ENCODE measurements at regions not wholly inside any gene's neighbourhood (a gene's known extent, or its start where the extent isn't known, plus 50 kb on each side); places are given as distances from the start of the nearest gene placed in this dataset.

- ATAC-seq = no peak
- H3K27ac ChIP-seq = no peak overlapping the region
- CTCF ChIA-PET = interaction anchor here (2.6 kb wide), 1 partner anchor 11 kb away, joined by 8 read pairs; no protein-coding TSS in a partner anchor
These were observed 69.1 kb upstream of the SLC22A23 start for GRCh38 chr6:3525915-3526314.

GRCh38 chr6:3524456-3524855, 67.6 kb upstream of the SLC22A23 start:
- Histone ChIP-seq H3K27ac (no peak overlapping the region), H3K4me2 (no peak overlapping the region), H3K9me3 (no peaks in the 10 kb centered on the region), H3K4me1 (peaks cover 29% of the 10 kb centered on the region), H3K4me3 (no peak overlapping the region)
- FAIRE-seq = no peak
- DNase-seq (ENCODE audit: low read depth in 1 of 2, low spot score in 1 of 2) = no peak
- TF ChIP-seq NR3C1 (IDR thresholded peaks at IDR 0.05) (no peak), E2F6 (IDR thresholded peaks at IDR 0.05; ENCODE audit: borderline replicate concordance, low read depth) (no peak), RFX5 (IDR thresholded peaks at IDR 0.05) (no peak), FOXS1 (CRISPR knock-in tag; IDR thresholded peaks at IDR 0.05) (no peak), MAX (IDR thresholded peaks at IDR 0.05) (no peak), EP300 (IDR thresholded peaks at IDR 0.05) (no peak), NPAS2 (CRISPR knock-in tag; IDR thresholded peaks at IDR 0.05; ENCODE audit: borderline replicate concordance) (no peak), EHF (CRISPR knock-in tag; IDR thresholded peaks at IDR 0.05) (no peak), KDM1A (IDR thresholded peaks at IDR 0.05; ENCODE audit: low read depth) (no peak), CEBPB (IDR thresholded peaks at IDR 0.05) (no peak), KDM5A (IDR thresholded peaks at IDR 0.05) (no peak), ELK1 (IDR thresholded peaks at IDR 0.05; ENCODE audit: low read depth, low read length) (no peak), CHD4 (IDR thresholded peaks at IDR 0.05; ENCODE audit: borderline replicate concordance) (no peak), HEYL (CRISPR knock-in tag; IDR thresholded peaks at IDR 0.05) (no peak), HOXA7 (CRISPR knock-in tag; IDR thresholded peaks at IDR 0.05) (no peak), BHLHE40 (IDR thresholded peaks at IDR 0.05; ENCODE audit: low read depth, low read length) (no peak), BCL3 (IDR thresholded peaks at IDR 0.05) (no peak), NFE2L2 (conservative IDR thresholded peaks at IDR 0.05; ENCODE audit: low read length) (no peak)
- TF ChIP-seq, protein P1, sequence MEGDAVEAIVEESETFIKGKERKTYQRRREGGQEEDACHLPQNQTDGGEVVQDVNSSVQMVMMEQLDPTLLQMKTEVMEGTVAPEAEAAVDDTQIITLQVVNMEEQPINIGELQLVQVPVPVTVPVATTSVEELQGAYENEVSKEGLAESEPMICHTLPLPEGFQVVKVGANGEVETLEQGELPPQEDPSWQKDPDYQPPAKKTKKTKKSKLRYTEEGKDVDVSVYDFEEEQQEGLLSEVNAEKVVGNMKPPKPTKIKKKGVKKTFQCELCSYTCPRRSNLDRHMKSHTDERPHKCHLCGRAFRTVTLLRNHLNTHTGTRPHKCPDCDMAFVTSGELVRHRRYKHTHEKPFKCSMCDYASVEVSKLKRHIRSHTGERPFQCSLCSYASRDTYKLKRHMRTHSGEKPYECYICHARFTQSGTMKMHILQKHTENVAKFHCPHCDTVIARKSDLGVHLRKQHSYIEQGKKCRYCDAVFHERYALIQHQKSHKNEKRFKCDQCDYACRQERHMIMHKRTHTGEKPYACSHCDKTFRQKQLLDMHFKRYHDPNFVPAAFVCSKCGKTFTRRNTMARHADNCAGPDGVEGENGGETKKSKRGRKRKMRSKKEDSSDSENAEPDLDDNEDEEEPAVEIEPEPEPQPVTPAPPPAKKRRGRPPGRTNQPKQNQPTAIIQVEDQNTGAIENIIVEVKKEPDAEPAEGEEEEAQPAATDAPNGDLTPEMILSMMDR (IDR thresholded peaks at IDR 0.05) = no peak
- TF ChIP-seq, protein P2, sequence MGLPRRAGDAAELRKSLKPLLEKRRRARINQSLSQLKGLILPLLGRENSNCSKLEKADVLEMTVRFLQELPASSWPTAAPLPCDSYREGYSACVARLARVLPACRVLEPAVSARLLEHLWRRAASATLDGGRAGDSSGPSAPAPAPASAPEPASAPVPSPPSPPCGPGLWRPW (IDR thresholded peaks at IDR 0.05) = no peak
- ATAC-seq = no peak
- CTCF ChIA-PET = interaction anchor here (1.1 to 2.6 kb wide), 2 partner anchors 10 to 209 kb away, joined by 4 to 8 read pairs; no protein-coding TSS in a partner anchor
- POLR2A ChIA-PET = no interaction called here
- 71% methylated on average over 2 of the region's 2 CpGs for WGBS (ENCODE audit: missing lambda C conversion rate)

More at GRCh38 chr6:3525915-3526314, 69.1 kb upstream of the SLC22A23 start:
- FAIRE-seq (no peak), DNase-seq (ENCODE audit: low read depth in 1 of 2, low spot score in 1 of 2) (no peak)
- TF ChIP-seq POLR2A (IDR thresholded peaks at IDR 0.05; ENCODE audit: low read length) = no peak
- no peak for TF ChIP-seq MAFK (IDR thresholded peaks at IDR 0.05; ENCODE audit: partially characterized antibody)
- no peak for TF ChIP-seq REST (IDR thresholded peaks at IDR 0.05)
- TF ChIP-seq ZNF302 (CRISPR knock-in tag; IDR thresholded peaks at IDR 0.05) = no peak
- TF ChIP-seq HOXB5 (CRISPR knock-in tag; IDR thresholded peaks at IDR 0.05) = no peak
- H3K4me3 ChIP-seq = no peak overlapping the region
- H3K4me2 ChIP-seq = no peak overlapping the region
- 85% methylated on average over 6 of the region's 6 CpGs for WGBS (ENCODE audit: missing lambda C conversion rate)
- peaks cover 29% of the 10 kb centered on the region for H3K4me1 ChIP-seq
- POLR2A ChIA-PET = interaction anchor here (0.6 kb wide), 1 partner anchor 53 kb away, joined by 3 read pairs; no protein-coding TSS in a partner anchor
- H3K9me3 ChIP-seq = no peaks in the 10 kb centered on the region
